DOHH2 (cell line): ENCODE measurements at regions not wholly inside any gene's neighbourhood (a gene's known extent, or its start where the extent isn't known, plus 50 kb on each side); places are given as distances from the start of the nearest gene placed in this dataset.

Source experiments
- EZH2phosphoT487 ChIP-seq: fragments of 200-600 bp; sonication (generic); IDR thresholded peaks from 2 replicates; pipeline ENCODE4 v1.6.1; 2017; ENCODE audit warnings: borderline replicate concordance, mild to moderate bottlenecking, antibody characterized with exemption, low read length, moderate library complexity, mixed read lengths
- TF ChIP-seq, protein P1 (sequence below): fragments of 200-600 bp; sonication (generic); IDR thresholded peaks from one replicate; pipeline ENCODE4 v1.5.1; 2014; ENCODE audit warnings: antibody characterized with exemption, mild to moderate bottlenecking, low read depth, low read length; ENCODE audit not compliant: poor library complexity, severe bottlenecking

DNA sequence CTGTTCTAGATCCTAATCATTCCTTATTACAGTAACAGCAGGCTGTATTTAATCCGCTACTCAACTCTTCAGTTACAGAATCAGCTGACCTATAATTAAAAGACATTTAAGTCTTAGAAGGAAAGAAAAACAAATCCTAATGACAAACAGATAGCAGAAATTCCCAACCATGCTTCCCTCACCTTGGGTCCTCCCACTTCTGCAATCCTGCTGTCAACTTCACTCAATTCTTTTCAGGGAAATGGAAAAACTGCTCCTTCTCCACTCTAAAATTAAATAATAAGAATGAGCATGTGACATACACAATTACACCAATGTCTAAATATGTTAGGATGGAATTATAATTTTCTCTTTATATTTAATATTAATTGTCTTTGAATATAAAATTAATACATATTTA lies 182.6 kb upstream of the LYPLAL1 start:
- TF ChIP-seq, protein P1, sequence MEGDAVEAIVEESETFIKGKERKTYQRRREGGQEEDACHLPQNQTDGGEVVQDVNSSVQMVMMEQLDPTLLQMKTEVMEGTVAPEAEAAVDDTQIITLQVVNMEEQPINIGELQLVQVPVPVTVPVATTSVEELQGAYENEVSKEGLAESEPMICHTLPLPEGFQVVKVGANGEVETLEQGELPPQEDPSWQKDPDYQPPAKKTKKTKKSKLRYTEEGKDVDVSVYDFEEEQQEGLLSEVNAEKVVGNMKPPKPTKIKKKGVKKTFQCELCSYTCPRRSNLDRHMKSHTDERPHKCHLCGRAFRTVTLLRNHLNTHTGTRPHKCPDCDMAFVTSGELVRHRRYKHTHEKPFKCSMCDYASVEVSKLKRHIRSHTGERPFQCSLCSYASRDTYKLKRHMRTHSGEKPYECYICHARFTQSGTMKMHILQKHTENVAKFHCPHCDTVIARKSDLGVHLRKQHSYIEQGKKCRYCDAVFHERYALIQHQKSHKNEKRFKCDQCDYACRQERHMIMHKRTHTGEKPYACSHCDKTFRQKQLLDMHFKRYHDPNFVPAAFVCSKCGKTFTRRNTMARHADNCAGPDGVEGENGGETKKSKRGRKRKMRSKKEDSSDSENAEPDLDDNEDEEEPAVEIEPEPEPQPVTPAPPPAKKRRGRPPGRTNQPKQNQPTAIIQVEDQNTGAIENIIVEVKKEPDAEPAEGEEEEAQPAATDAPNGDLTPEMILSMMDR, result no peak
- TF ChIP-seq EZH2phosphoT487, result no peak
